ENCODE measurements at regions not wholly inside any gene's neighbourhood (a gene's known extent, or its start where the extent isn't known, plus 50 kb on each side); places are given as distances from the start of the nearest gene placed in this dataset.

DNA sequence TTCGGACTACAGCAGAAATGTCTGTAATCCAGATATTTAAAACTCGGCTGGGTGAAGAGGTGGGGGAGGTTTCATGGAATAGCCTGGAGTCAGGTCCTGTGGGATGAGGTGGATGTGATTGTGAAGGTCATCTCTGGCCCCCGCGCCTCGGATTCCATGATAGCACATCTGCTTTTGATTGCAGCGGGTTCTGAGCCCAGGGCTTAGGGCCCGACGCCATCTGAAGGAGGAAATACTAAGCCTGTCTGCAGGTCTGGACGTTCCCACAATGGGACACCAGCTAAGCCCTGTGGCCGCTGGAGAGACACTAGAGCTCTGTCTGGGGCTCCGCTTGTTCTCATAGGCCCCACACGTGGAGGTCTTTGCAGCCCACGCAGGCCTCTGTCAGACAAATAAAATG, 328.7 kb downstream of the CXCL12 start:
- H4K8ac ChIP-seq (ENCODE audit: extremely low read depth, insufficient read depth, low read length), result no peak overlapping the region
- H3K27ac ChIP-seq (ENCODE audit: low read depth, low read length), result no peak overlapping the region
- no peaks in the 10 kb centered on the region for H3K79me2 ChIP-seq (ENCODE audit: control insufficient read depth in 1 of 2, insufficient read depth in 2 of 2, low read length in 2 of 2)
- H2BK20ac ChIP-seq (ENCODE audit: low read length), result no peak overlapping the region
- POLR2A ChIA-PET (ENCODE audit: partially characterized antibody), result no interaction called here
- DNase-seq (ENCODE audit: low read depth in 1 of 2, low spot score in 2 of 2) (no peak), FAIRE-seq (no peak)
- no peaks in the 10 kb centered on the region for H3K9me3 ChIP-seq (ENCODE audit: insufficient read depth in 2 of 2, low read depth in 1 of 2, low read length in 1 of 2)
- H3K23ac ChIP-seq (ENCODE audit: insufficient read length), result no peak overlapping the region
- H3K18ac ChIP-seq (ENCODE audit: extremely low read depth, low read length), result no peak overlapping the region
- no peak overlapping the region for H2AFZ ChIP-seq (ENCODE audit: low read length)
- no peaks in the 10 kb centered on the region for H3K23me2 ChIP-seq (ENCODE audit: low read depth, low read length)
- H4K5ac ChIP-seq (ENCODE audit: insufficient read length, low read depth, low read length), result no peak overlapping the region
- TF ChIP-seq EZH2 (IDR thresholded peaks at IDR 0.05; ENCODE audit: low read depth, low read length, severe bottlenecking) (no peak), POU5F1 (IDR thresholded peaks at IDR 0.05; ENCODE audit: low read depth, low read length) (no peak), TAF1 (IDR thresholded peaks at IDR 0.05; ENCODE audit: low read depth, low read length) (no peak), JUND (IDR thresholded peaks at IDR 0.05; ENCODE audit: low read length) (no peak), EP300 (IDR thresholded peaks at IDR 0.05; ENCODE audit: borderline replicate concordance in 1 of 2, low read depth in 2 of 2, low read length in 2 of 2) (no peak), HDAC6 (IDR thresholded peaks at IDR 0.05; ENCODE audit: low read depth, low read length) (no peak), HDAC2 (IDR thresholded peaks at IDR 0.05; ENCODE audit: borderline replicate concordance in 1 of 2, low read depth in 2 of 2, low read length in 2 of 2) (no peak), ZNF274 (IDR thresholded peaks at IDR 0.05; ENCODE audit: borderline replicate concordance, extremely low read depth, low read length) (no peak), POLR2AphosphoS5 (IDR thresholded peaks at IDR 0.05; ENCODE audit: low read depth, low read length) (no peak), NRF1 (IDR thresholded peaks at IDR 0.05; ENCODE audit: low read depth, low read length) (no peak)
- no peak overlapping the region for H3K4me2 ChIP-seq (ENCODE audit: insufficient read depth in 1 of 2, low read depth in 2 of 2, low read length in 2 of 2)
- no peaks in the 10 kb centered on the region for H3K27me3 ChIP-seq (replicated peaks in 1 of 4; ENCODE audit: control insufficient read depth in 3 of 4, extremely low read depth in 1 of 4, insufficient read depth in 3 of 4, low read length in 3 of 4)
- H3K79me1 ChIP-seq (ENCODE audit: low read depth, low read length), result no peaks in the 10 kb centered on the region
- H3K4ac ChIP-seq (replicated peaks; ENCODE audit: insufficient read length, low read depth, low read length), result no peak overlapping the region
- WGBS, 2 experiments (ENCODE audit: extremely low coverage in 1 of 2, insufficient coverage in 1 of 2, insufficient read length in 1 of 2, insufficient replicate concordance in 2 of 2, low coverage in 1 of 2, low lambda C conversion rate in 2 of 2, missing lambda C conversion rate in 1 of 2), result 92% methylated on average over 10 of the region's 13 CpGs; no CpG with 5 or more reads in 1 of the 2 experiments
- H2AK5ac ChIP-seq (ENCODE audit: low read depth, low read length), result no peak overlapping the region
- H2BK5ac ChIP-seq (ENCODE audit: low read depth, low read length), result no peak overlapping the region
- CTCF ChIA-PET (ENCODE audit: partially characterized antibody), result interaction anchor here (1.0 kb wide), 1 partner anchor 10 kb away, joined by 3 read pairs; no protein-coding TSS in a partner anchor
- no peaks in the 10 kb centered on the region for H3K4me1 ChIP-seq (replicated peaks in 1 of 4; ENCODE audit: control insufficient read depth in 3 of 4, insufficient read depth in 4 of 4, low read length in 3 of 4)
- H2BK15ac ChIP-seq (ENCODE audit: low read length), result no peak overlapping the region
- H3K9ac ChIP-seq (replicated peaks in 1 of 4; ENCODE audit: extremely low read depth in 1 of 4, low read depth in 3 of 4, low read length in 3 of 4), result no peak overlapping the region
- no peak overlapping the region for H4K91ac ChIP-seq (replicated peaks; ENCODE audit: insufficient read length, low read length)
- no peak overlapping the region for H3K56ac ChIP-seq (replicated peaks; ENCODE audit: insufficient read length, low read depth, low read length)
- no peaks in the 10 kb centered on the region for H4K20me1 ChIP-seq (replicated peaks in 1 of 2; ENCODE audit: control insufficient read depth in 1 of 2, insufficient read depth in 2 of 2, low read length in 2 of 2)
- H3K36me3 ChIP-seq (ENCODE audit: control insufficient read depth in 2 of 4, insufficient read depth in 4 of 4, low read length in 3 of 4), result no peaks in the 10 kb centered on the region
- no peak overlapping the region for H2BK12ac ChIP-seq (ENCODE audit: low read depth, low read length)
- no peak overlapping the region for H3K14ac ChIP-seq (ENCODE audit: insufficient read length)
- no peak overlapping the region for H3K4me3 ChIP-seq (ENCODE audit: extremely low read depth in 1 of 4, insufficient read depth in 2 of 4, low read depth in 3 of 4, low read length in 4 of 4)
- no peak overlapping the region for H2BK120ac ChIP-seq (replicated peaks; ENCODE audit: low read depth, low read length)

All from H1 (cell line).